Esophagus (tissue), 2 donors: ENCODE measurements at regions not wholly inside any gene's neighbourhood (a gene's known extent, or its start where the extent isn't known, plus 50 kb on each side); places are given as distances from the start of the nearest gene placed in this dataset.

Experiments
- H3K27ac ChIP-seq, 2 donors: one replicate each; pipeline ENCODE4 v1.5.1; 2013; ENCODE audit warnings: low read depth in 2 of 2, mild to moderate bottlenecking in 2 of 2, inconsistent platforms in 1 of 2, low read length in 1 of 2, moderate library complexity in 1 of 2
- H3K27me3 ChIP-seq, 2 donors: one replicate each; pipeline ENCODE4 v1.6.1; 2013; ENCODE audit warnings: low read length in 2 of 2, control low read depth in 1 of 2, mild to moderate bottlenecking in 1 of 2; ENCODE audit not compliant: insufficient read depth in 2 of 2, control insufficient read depth in 1 of 2
- H3K36me3 ChIP-seq, 2 donors: one replicate each; pipeline ENCODE4 v1.6.1; 2013; ENCODE audit warnings: low read length in 1 of 2; ENCODE audit not compliant: control insufficient read depth in 2 of 2, insufficient read depth in 2 of 2
- H3K4me1 ChIP-seq, 2 donors: one replicate each; pipeline ENCODE4 v1.6.1; 2013; ENCODE audit warnings: low read length in 1 of 2; ENCODE audit not compliant: control insufficient read depth in 2 of 2, insufficient read depth in 2 of 2
- H3K4me3 ChIP-seq, 2 donors: one replicate each; pipeline ENCODE4 v1.5.1; 2013; ENCODE audit warnings: low read length in 2 of 2, mild to moderate bottlenecking in 2 of 2, low read depth in 1 of 2, moderate library complexity in 1 of 2
- H3K9me3 ChIP-seq, 2 donors: one replicate each; pipeline ENCODE4 v1.6.1; 2013; ENCODE audit warnings: mild to moderate bottlenecking in 2 of 2, low read depth in 1 of 2, low read length in 1 of 2, moderate library complexity in 1 of 2; ENCODE audit not compliant: control insufficient read depth in 2 of 2, insufficient read depth in 1 of 2
- WGBS, 2 donors: extraction: QIAGEN DNeasy Blood & Tissue Kit; methylation state at CpG; one replicate each; pipeline ENCODE4 v1.1.7; 2013; 5-methylcytosine and 5-hydroxymethylcytosine counted together
- donor health status: healthy with polysubstance abuse.
- donor health status: Bipolar disorder and iron deficiency.

GRCh38 chr15:35649575-35649974, 103.6 kb upstream of the DPH6 start:
- H3K27me3 ChIP-seq: no peaks in the 10 kb centered on the region
- 82 to 83% methylated on average over 4 of the region's 4 CpGs for WGBS, 2 donors
- H3K4me3 ChIP-seq: no peak overlapping the region
- H3K27ac ChIP-seq: no peak overlapping the region
- no peaks in the 10 kb centered on the region for H3K4me1 ChIP-seq
- H3K36me3 ChIP-seq: no peaks in the 10 kb centered on the region
- H3K9me3 ChIP-seq: no peaks in the 10 kb centered on the region

GRCh38 chr15:35654332-35654731, 108.4 kb upstream of the DPH6 start:
- Histone ChIP-seq H3K4me1 (no peaks in the 10 kb centered on the region), H3K9me3 (no peaks in the 10 kb centered on the region), H3K27ac (no peak overlapping the region), H3K27me3 (no peaks in the 10 kb centered on the region), H3K36me3 (no peaks in the 10 kb centered on the region), H3K4me3 (no peak overlapping the region)
- WGBS, 2 donors: 52 to 56% methylated on average over 3 of the region's 3 CpGs

DNA sequence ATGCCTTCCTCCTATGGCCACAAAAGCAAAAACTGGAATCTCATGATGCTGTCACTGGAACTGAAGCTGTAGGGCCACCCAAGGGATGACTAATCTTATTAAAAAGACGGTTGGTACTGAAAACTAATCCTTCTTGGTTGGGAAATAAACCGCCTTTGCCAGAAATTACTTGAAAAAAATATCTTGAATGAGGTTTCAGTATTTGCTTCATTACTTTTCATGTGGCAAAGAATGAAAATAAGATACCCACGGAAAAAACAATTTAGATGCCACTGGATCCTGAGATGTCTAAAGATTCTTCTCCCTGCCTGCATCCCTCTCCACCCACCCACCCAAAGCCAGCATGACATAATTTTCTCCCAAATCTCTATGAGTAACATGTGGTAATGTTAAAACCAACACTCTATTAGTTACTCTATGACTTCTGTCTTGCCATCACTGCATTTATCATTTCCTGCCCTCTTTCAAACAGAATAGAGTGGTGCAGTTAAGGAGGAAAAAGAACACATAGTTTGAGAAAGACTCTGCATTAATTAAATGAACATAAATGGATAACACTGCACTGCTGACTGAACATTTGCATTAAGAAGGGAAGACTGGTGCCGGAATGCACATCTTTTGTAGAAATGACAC, 111.8 kb upstream of the DPH6 start:
- Histone ChIP-seq H3K4me1 (no peaks in the 10 kb centered on the region), H3K4me3 (no peak overlapping the region), H3K27me3 (no peaks in the 10 kb centered on the region), H3K27ac (no peak overlapping the region), H3K9me3 (no peaks in the 10 kb centered on the region), H3K36me3 (no peaks in the 10 kb centered on the region)
- 34 to 45% methylated on average over 4 of the region's 4 CpGs for WGBS, 2 donors

DNA sequence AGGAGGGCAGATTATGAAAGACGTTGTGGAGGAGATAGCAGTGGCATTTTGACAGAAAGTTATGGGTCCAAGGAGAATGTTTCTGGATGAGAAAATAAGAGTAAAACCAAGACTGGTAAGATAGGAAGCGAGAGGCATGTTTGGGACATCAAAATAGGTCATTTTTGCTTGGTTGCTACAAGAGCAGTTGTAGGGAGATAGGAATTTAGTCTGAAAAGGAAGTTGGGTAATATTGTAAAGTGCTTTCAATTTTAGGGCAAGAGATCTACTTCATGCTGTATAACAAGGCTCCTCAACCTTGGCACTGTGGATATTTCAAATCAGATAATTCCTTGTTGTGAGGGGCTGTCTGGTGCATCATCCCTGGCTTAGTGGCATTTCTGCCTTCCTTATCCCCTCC, 118.0 kb upstream of the DPH6 start:
- H3K4me1 ChIP-seq: no peaks in the 10 kb centered on the region
- H3K27ac ChIP-seq: no peak overlapping the region
- no peaks in the 10 kb centered on the region for H3K36me3 ChIP-seq
- no peak overlapping the region for H3K4me3 ChIP-seq
- WGBS, 2 donors: 80 to 82% methylated on average over 2 of the region's 2 CpGs
- H3K27me3 ChIP-seq: no peaks in the 10 kb centered on the region
- H3K9me3 ChIP-seq: no peaks in the 10 kb centered on the region

DNA sequence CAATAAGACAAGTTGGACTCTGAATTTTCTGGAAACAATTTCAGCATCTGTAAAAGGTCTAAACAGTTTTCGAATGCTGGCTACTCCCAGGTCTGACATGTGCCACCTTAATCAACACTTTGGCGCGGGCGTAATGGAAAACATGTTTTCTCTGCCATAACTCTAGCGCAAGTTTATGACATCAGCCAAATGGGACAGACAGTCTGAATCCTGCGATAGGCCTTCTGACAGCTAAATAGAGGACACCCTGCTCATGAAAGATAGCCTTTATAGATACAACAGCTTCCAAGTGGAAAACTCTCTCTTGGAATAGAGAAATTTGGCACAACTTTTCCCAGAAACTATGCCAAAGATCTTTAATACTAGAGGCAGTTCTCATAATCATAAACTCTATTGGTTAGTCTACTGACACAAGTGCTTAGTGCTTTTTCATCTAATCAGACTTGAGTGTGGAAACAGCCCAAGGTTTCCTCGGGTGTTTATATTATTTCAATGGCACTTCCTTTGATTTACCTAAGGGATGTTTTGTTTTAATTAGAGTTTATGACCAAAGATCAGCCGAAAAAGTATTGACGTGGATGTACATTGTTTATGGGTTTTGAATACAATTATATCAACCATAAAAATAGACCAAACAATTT, 120.1 kb upstream of the DPH6 start:
- Histone ChIP-seq H3K36me3 (no peaks in the 10 kb centered on the region), H3K27me3 (no peaks in the 10 kb centered on the region), H3K27ac (peak overlapping the region in 1 of 2 donors; percentile 44), H3K4me3 (no peak overlapping the region), H3K9me3 (no peaks in the 10 kb centered on the region), H3K4me1 (peaks cover 0 to 2% of the 10 kb centered on the region in 2 donors)
- 66 to 70% methylated on average over 9 of the region's 9 CpGs for WGBS, 2 donors

GRCh38 chr15:35667908-35668307, 121.9 kb upstream of the DPH6 start:
- no peaks in the 10 kb centered on the region for H3K9me3 ChIP-seq

DNA sequence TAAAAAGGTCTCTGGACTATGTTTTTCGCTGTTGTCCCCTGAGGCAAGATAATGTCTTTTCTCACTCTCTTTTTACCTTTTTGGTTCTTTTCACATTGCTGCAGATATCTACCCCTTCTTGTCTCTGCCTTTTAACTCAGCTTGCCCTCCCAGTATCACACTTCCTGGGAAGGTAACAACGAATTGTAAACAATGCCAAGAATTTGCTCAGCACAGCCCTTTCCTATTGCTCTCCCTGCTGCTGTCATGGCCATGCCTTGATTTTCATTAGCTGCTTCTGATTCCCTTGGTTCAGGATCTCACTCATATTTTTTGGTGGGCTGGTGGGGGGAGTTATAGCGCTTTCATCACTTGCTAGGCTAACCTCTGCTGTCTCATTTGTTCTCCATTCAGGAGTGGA, 123.1 kb upstream of the DPH6 start:
- H3K27ac ChIP-seq: no peak overlapping the region
- WGBS, 2 donors: 74 to 85% methylated on average over 3 of the region's 3 CpGs

More at GRCh38 chr15:35667908-35668307, 121.9 kb upstream of the DPH6 start:
- no peak overlapping the region for H3K27ac ChIP-seq
- H3K36me3 ChIP-seq: no peaks in the 10 kb centered on the region
- WGBS, 2 donors: 40 to 59% methylated on average over 1 of the region's 1 CpG
- H3K4me3 ChIP-seq: no peak overlapping the region
- peaks cover 0 to 2% of the 10 kb centered on the region in 2 donors for H3K4me1 ChIP-seq
- no peaks in the 10 kb centered on the region for H3K27me3 ChIP-seq

DNA sequence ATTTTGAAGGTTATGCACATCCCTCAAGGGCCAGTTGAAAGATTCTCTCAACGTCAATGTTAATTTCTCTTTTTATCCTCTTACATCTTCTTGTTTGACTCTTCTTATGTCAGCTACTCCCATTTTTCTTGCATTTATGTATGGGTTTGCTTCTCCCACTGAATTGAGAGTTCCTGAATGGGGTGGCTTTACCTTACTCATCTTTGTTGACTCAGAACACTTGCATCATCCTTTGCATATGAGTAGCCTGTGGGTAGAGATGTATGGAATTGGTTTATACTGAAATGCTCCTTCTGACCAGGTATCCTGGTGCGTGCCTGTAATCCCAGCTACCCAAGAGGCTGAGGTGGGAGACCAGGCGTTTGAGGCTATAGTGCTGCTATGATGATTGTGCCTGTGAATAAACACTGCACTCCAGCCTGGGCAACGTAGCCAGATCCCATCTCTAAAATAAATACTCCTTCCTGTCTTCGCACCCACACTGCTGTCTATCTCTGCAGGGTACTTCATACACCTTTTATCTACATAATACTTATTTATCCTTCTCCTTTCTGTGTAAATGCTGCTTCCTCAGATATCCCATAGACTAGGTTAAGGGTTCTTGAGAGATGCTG, 123.6 kb upstream of the DPH6 start:
- Histone ChIP-seq H3K9me3 (no peaks in the 10 kb centered on the region), H3K4me3 (no peak overlapping the region), H3K27ac (no peak overlapping the region), H3K36me3 (no peaks in the 10 kb centered on the region), H3K4me1 (peaks cover 0 to 2% of the 10 kb centered on the region in 2 donors), H3K27me3 (no peaks in the 10 kb centered on the region)
- 89% methylated on average over 5 of the region's 5 CpGs for WGBS, 2 donors

More for the DNA sequence above, 123.1 kb upstream of the DPH6 start:
- no peaks in the 10 kb centered on the region for H3K27me3 ChIP-seq
- no peak overlapping the region for H3K4me3 ChIP-seq
- H3K36me3 ChIP-seq: no peaks in the 10 kb centered on the region
- peaks cover 0 to 2% of the 10 kb centered on the region in 2 donors for H3K4me1 ChIP-seq
- no peaks in the 10 kb centered on the region for H3K9me3 ChIP-seq

GRCh38 chr15:35671197-35671596, 125.2 kb upstream of the DPH6 start:
- Histone ChIP-seq H3K27ac (no peak overlapping the region), H3K27me3 (no peaks in the 10 kb centered on the region), H3K4me1 (peaks cover 0 to 2% of the 10 kb centered on the region in 2 donors), H3K9me3 (no peaks in the 10 kb centered on the region), H3K4me3 (no peak overlapping the region), H3K36me3 (no peaks in the 10 kb centered on the region)

GRCh38 chr15:35671981-35672380, 126.0 kb upstream of the DPH6 start:
- 67 to 70% methylated on average over 1 of the region's 1 CpG for WGBS, 2 donors
- no peaks in the 10 kb centered on the region for H3K27me3 ChIP-seq
- H3K27ac ChIP-seq: no peak overlapping the region
- peaks cover 0 to 2% of the 10 kb centered on the region in 2 donors for H3K4me1 ChIP-seq
- H3K4me3 ChIP-seq: no peak overlapping the region
- H3K9me3 ChIP-seq: no peaks in the 10 kb centered on the region
- H3K36me3 ChIP-seq: no peaks in the 10 kb centered on the region
